DMS153 (cell line): ENCODE measurements at regions not wholly inside any gene's neighbourhood (a gene's known extent, or its start where the extent isn't known, plus 50 kb on each side); places are given as distances from the start of the nearest gene placed in this dataset.

ENCODE experiments used
- DNase-seq: peaks from one replicate; lab custom pipeline; 2025; lab: John Stamatoyannopoulos, UW

GRCh38 chr1:101290922-101291561 lies 54.2 kb downstream of the S1PR1 start:
- DNase-seq: no peak

GRCh38 chr1:101291562-101292380 lies 55.0 kb downstream of the S1PR1 start:
- no peak for DNase-seq

GRCh38 chr1:101293461-101294051 lies 56.7 kb downstream of the S1PR1 start:
- DNase-seq: no peak

- peak; percentile 9 for DNase-seq
Measured at GRCh38 chr1:101295209-101295608, 58.4 kb downstream of the S1PR1 start.

- DNase-seq: no peak
Measured at GRCh38 chr1:101298663-101299062, 61.8 kb downstream of the S1PR1 start.

- no peak for DNase-seq
Measured at GRCh38 chr1:101299141-101299540, 62.3 kb downstream of the S1PR1 start.

- no peak for DNase-seq
Measured at GRCh38 chr1:101299710-101300109, 62.9 kb downstream of the S1PR1 start.

GRCh38 chr1:101300916-101301315 lies 64.1 kb downstream of the S1PR1 start:
- DNase-seq: no peak

GRCh38 chr1:101301446-101302057 lies 64.7 kb downstream of the S1PR1 start:
- DNase-seq: no peak

GRCh38 chr1:101302831-101303511 lies 66.2 kb downstream of the S1PR1 start:
- DNase-seq: no peak

- DNase-seq: no peak
Measured at GRCh38 chr1:101307985-101308689, 71.3 kb downstream of the S1PR1 start.

- no peak for DNase-seq
Measured at GRCh38 chr1:101308935-101309333, 72.1 kb downstream of the S1PR1 start.

GRCh38 chr1:101309334-101310311 lies 72.8 kb downstream of the S1PR1 start:
- DNase-seq: peak; percentile 31

GRCh38 chr1:101310506-101310905 lies 73.7 kb downstream of the S1PR1 start:
- no peak for DNase-seq

- no peak for DNase-seq
Measured at GRCh38 chr1:101311146-101311920, 74.5 kb downstream of the S1PR1 start.

GRCh38 chr1:101312147-101312546 lies 75.3 kb downstream of the S1PR1 start:
- DNase-seq: no peak

GRCh38 chr1:101313356-101313755 lies 76.5 kb downstream of the S1PR1 start:
- no peak for DNase-seq

GRCh38 chr1:101314244-101314643 lies 77.4 kb downstream of the S1PR1 start:
- no peak for DNase-seq

GRCh38 chr1:101316256-101316655 lies 79.4 kb downstream of the S1PR1 start:
- no peak for DNase-seq
